ENCODE measurements at regions not wholly inside any gene's neighbourhood (a gene's known extent, or its start where the extent isn't known, plus 50 kb on each side); places are given as distances from the start of the nearest gene placed in this dataset.

GRCh38 chr7:46750321-46750865, 829.3 kb upstream of the IGFBP3 start:
- no peak for DNase-seq

GRCh38 chr7:46747869-46748576, 827.0 kb upstream of the IGFBP3 start:
- DNase-seq, result no peak

GRCh38 chr7:46746695-46747687, 825.9 kb upstream of the IGFBP3 start:
- no peak for DNase-seq

GRCh38 chr7:46745707-46746090, 824.6 kb upstream of the IGFBP3 start:
- no peak for DNase-seq

- no peak for DNase-seq
Measured at GRCh38 chr7:46744957-46745706, 824.1 kb upstream of the IGFBP3 start.

- no peak for DNase-seq
Measured at GRCh38 chr7:46742601-46743000, 821.5 kb upstream of the IGFBP3 start.

- no peak for DNase-seq
Measured at GRCh38 chr7:46741938-46742540, 821.0 kb upstream of the IGFBP3 start.

GRCh38 chr7:46741181-46741580, 820.1 kb upstream of the IGFBP3 start:
- DNase-seq, result no peak

- no peak for DNase-seq
Measured at GRCh38 chr7:46739518-46740234, 818.6 kb upstream of the IGFBP3 start.

GRCh38 chr7:46738796-46739195, 817.7 kb upstream of the IGFBP3 start:
- no peak for DNase-seq

GRCh38 chr7:46738165-46738564, 817.1 kb upstream of the IGFBP3 start:
- DNase-seq, result no peak

- no peak for DNase-seq
Measured at GRCh38 chr7:46725838-46726237, 804.8 kb upstream of the IGFBP3 start.

GRCh38 chr7:46725136-46725535, 804.1 kb upstream of the IGFBP3 start:
- DNase-seq, result no peak

GRCh38 chr7:46723742-46724141, 802.7 kb upstream of the IGFBP3 start:
- DNase-seq, result no peak

GRCh38 chr7:46723003-46723402, 801.9 kb upstream of the IGFBP3 start:
- no peak for DNase-seq

GRCh38 chr7:46720761-46721160, 799.7 kb upstream of the IGFBP3 start:
- DNase-seq, result no peak

- no peak for DNase-seq
Measured at GRCh38 chr7:46719616-46720015, 798.5 kb upstream of the IGFBP3 start.

GRCh38 chr7:46716926-46717325, 795.9 kb upstream of the IGFBP3 start:
- no peak for DNase-seq

- no peak for DNase-seq
Measured at GRCh38 chr7:46715579-46715978, 794.5 kb upstream of the IGFBP3 start.

GRCh38 chr7:46714904-46715303, 793.8 kb upstream of the IGFBP3 start:
- DNase-seq, result no peak

GRCh38 chr7:46713868-46714596, 793.0 kb upstream of the IGFBP3 start:
- no peak for DNase-seq

Measured in CD4-positive, alpha-beta T cell treated with Interleukin-1 beta for 1 hour (primary cell).